ENCODE measurements at regions not wholly inside any gene's neighbourhood (a gene's known extent, or its start where the extent isn't known, plus 50 kb on each side); places are given as distances from the start of the nearest gene placed in this dataset.

DNA sequence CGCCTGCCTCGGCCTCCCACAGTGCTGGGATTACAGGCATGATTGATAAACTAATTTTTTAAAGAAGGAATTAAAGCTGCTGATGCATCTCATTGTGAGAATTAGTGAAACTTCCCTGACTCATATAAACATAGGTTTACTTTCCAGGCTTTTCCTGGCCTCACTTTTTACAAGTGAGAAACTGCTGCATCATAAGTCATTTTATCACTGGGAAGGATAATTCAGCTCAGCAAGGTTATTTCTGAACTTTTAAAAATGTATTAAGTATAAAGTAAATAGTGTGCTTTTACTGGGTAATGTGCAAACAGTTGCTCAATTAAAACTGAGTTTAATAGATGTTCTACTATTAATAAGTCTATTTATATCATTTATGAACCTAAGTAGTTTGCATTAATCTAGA, 1130.3 kb upstream of the CDH2 start:
- Mint-ChIP-seq H3K4me3 (no peak overlapping the region), H3K9me3 (ENCODE audit: insufficient read depth) (peaks cover 5% of the 10 kb centered on the region), H3K27ac (no peak overlapping the region), H3K4me1 (no peaks in the 10 kb centered on the region), H3K27me3 (no peaks in the 10 kb centered on the region)
- DNase-seq (no peak), ATAC-seq (ENCODE audit: low read depth) (no peak)
- H3K27ac ChIP-seq (ENCODE audit: low read length in 2 of 2): no peak overlapping the region
- no peak overlapping the region for H3K4me3 ChIP-seq (ENCODE audit: control extremely low read depth in 1 of 5, extremely low read depth in 1 of 5, insufficient read depth in 1 of 5, low read depth in 2 of 5, low read length in 4 of 5)
- H3K27me3 ChIP-seq (replicated peaks in 1 of 4; ENCODE audit: control extremely low read depth in 1 of 4, control insufficient read depth in 3 of 4, insufficient read depth in 4 of 4, low read length in 3 of 4): no peaks in the 10 kb centered on the region
- H3K4me1 ChIP-seq (ENCODE audit: control insufficient read depth in 2 of 2, insufficient read depth in 2 of 2, low read length in 2 of 2): no peaks in the 10 kb centered on the region
- ChIA-PET POLR2A (no interaction called here), CTCF (no interaction called here)
- H3K36me3 ChIP-seq (replicated peaks in 1 of 2; ENCODE audit: control extremely low read depth in 1 of 2, control insufficient read depth in 1 of 2, extremely low read depth in 1 of 2, insufficient read depth in 2 of 2, low read length in 1 of 2): no peaks in the 10 kb centered on the region
- intact Hi-C loops (cut with micrococcal nuclease): no loop called here
- no peak overlapping the region for H3K4me2 ChIP-seq (replicated peaks; ENCODE audit: low read depth, low read length, poor library complexity, severe bottlenecking)
- H3K9me3 ChIP-seq (ENCODE audit: control extremely low read depth in 1 of 3, control insufficient read depth in 2 of 3, insufficient read depth in 1 of 3, low read length in 2 of 3): no peaks in the 10 kb centered on the region
- no peak overlapping the region for H2AFZ ChIP-seq (ENCODE audit: insufficient read depth, low read depth, low read length, poor library complexity, severe bottlenecking)
- no peaks in the 10 kb centered on the region for H4K20me1 ChIP-seq (ENCODE audit: control insufficient read depth, insufficient read depth, low read length, poor library complexity, severe bottlenecking)
- no peak for TF ChIP-seq CTCF (IDR thresholded peaks at IDR 0.05)
- TF ChIP-seq EZH2 (IDR thresholded peaks at IDR 0.05; ENCODE audit: borderline replicate concordance, insufficient read depth, low read depth, low read length, poor library complexity, severe bottlenecking): no peak
- no peak overlapping the region for H3K9ac ChIP-seq (ENCODE audit: low read length)
- no peaks in the 10 kb centered on the region for H3K79me2 ChIP-seq (ENCODE audit: control insufficient read depth, insufficient read depth, low read length)
- WGBS (ENCODE audit: insufficient coverage): no CpG with 5 or more reads among the region's 2 CpGs

DNA sequence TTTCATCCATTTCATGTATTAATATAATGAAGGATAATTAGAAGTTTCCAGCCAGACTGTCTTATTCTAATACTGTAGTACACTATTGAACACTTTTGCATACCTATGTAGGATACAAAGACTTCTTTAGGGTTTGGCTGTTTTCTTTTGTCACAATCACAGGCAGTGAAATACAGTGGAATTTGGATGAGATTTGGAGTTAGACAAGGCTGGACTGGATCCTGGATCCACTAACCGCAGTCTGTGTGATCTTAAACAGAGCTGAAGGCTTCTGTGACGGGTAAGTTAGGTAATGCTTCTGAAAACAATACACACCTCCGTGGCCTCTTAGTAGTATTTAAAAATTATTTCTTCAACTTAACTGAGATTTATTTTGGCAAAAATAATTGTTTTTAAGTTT, 1128.6 kb upstream of the CDH2 start:
- Histone ChIP-seq H3K9me3 (ENCODE audit: control extremely low read depth in 1 of 3, control insufficient read depth in 2 of 3, insufficient read depth in 1 of 3, low read length in 2 of 3) (no peaks in the 10 kb centered on the region), H3K27ac (ENCODE audit: low read length in 2 of 2) (no peak overlapping the region), H3K36me3 (replicated peaks in 1 of 2; ENCODE audit: control extremely low read depth in 1 of 2, control insufficient read depth in 1 of 2, extremely low read depth in 1 of 2, insufficient read depth in 2 of 2, low read length in 1 of 2) (no peaks in the 10 kb centered on the region), H3K4me3 (ENCODE audit: control extremely low read depth in 1 of 5, extremely low read depth in 1 of 5, insufficient read depth in 1 of 5, low read depth in 2 of 5, low read length in 4 of 5) (no peak overlapping the region), H3K4me2 (replicated peaks; ENCODE audit: low read depth, low read length, poor library complexity, severe bottlenecking) (no peak overlapping the region), H3K9ac (ENCODE audit: low read length) (no peak overlapping the region), H3K4me1 (ENCODE audit: control insufficient read depth in 2 of 2, insufficient read depth in 2 of 2, low read length in 2 of 2) (no peaks in the 10 kb centered on the region), H3K79me2 (ENCODE audit: control insufficient read depth, insufficient read depth, low read length) (no peaks in the 10 kb centered on the region), H4K20me1 (ENCODE audit: control insufficient read depth, insufficient read depth, low read length, poor library complexity, severe bottlenecking) (no peaks in the 10 kb centered on the region), H3K27me3 (replicated peaks in 1 of 4; ENCODE audit: control extremely low read depth in 1 of 4, control insufficient read depth in 3 of 4, insufficient read depth in 4 of 4, low read length in 3 of 4) (no peaks in the 10 kb centered on the region), H2AFZ (ENCODE audit: insufficient read depth, low read depth, low read length, poor library complexity, severe bottlenecking) (no peak overlapping the region)
- Mint-ChIP-seq H3K4me1 (no peaks in the 10 kb centered on the region), H3K27ac (no peak overlapping the region), H3K9me3 (ENCODE audit: insufficient read depth) (peaks cover 5% of the 10 kb centered on the region), H3K4me3 (no peak overlapping the region), H3K27me3 (no peaks in the 10 kb centered on the region)
- ChIA-PET POLR2A (no interaction called here), CTCF (no interaction called here)
- DNase-seq (no peak), ATAC-seq (ENCODE audit: low read depth) (no peak)
- intact Hi-C loops (cut with micrococcal nuclease): no loop called here
- WGBS (ENCODE audit: insufficient coverage): no CpG with 5 or more reads among the region's 3 CpGs
- no peak for TF ChIP-seq EZH2 (IDR thresholded peaks at IDR 0.05; ENCODE audit: borderline replicate concordance, insufficient read depth, low read depth, low read length, poor library complexity, severe bottlenecking)
- TF ChIP-seq CTCF (IDR thresholded peaks at IDR 0.05): no peak

Data from B cell (primary cell).